H9 (cell line): ENCODE measurements at regions not wholly inside any gene's neighbourhood (a gene's known extent, or its start where the extent isn't known, plus 50 kb on each side); places are given as distances from the start of the nearest gene placed in this dataset.

Experiments
- DNase-seq: peaks from one replicate; pipeline ENCODE4 v3.0.0-alpha.2; 2017
- H2AFZ ChIP-seq: one replicate; pipeline ENCODE4 v1.6.1; 2013; ENCODE audit warnings: mild to moderate bottlenecking, low read length, control low read depth, moderate library complexity
- H2AK5ac ChIP-seq: 2 replicates; pipeline ENCODE4 v1.6.1; 2013; ENCODE audit warnings: low read length, control low read depth, mixed read lengths; ENCODE audit not compliant: insufficient read length
- H2BK120ac ChIP-seq: one replicate; pipeline ENCODE4 v1.6.1; 2013; ENCODE audit warnings: low read depth, mild to moderate bottlenecking, low read length, control low read depth, inconsistent platforms; ENCODE audit not compliant: poor library complexity, severe bottlenecking
- H2BK12ac ChIP-seq: 2 replicates; pipeline ENCODE4 v1.6.1; 2013; ENCODE audit warnings: low read length, control low read depth, mixed read lengths, low read depth; ENCODE audit not compliant: insufficient read length
- H2BK15ac ChIP-seq: 2 replicates; pipeline ENCODE4 v1.6.1; 2013; ENCODE audit warnings: low read depth, low read length, control low read depth
- H2BK20ac ChIP-seq: one replicate; pipeline ENCODE4 v1.6.1; 2013; ENCODE audit warnings: low read depth, mild to moderate bottlenecking, low read length, control low read depth, inconsistent platforms; ENCODE audit not compliant: poor library complexity, severe bottlenecking
- H2BK5ac ChIP-seq: 2 replicates; pipeline ENCODE4 v1.6.1; 2013; ENCODE audit warnings: low read length, control low read depth, mixed read lengths; ENCODE audit not compliant: insufficient read length
- H3K14ac ChIP-seq: 2 replicates; pipeline ENCODE4 v1.6.1; 2013; ENCODE audit warnings: low read length, control low read depth; ENCODE audit not compliant: insufficient read depth
- H3K18ac ChIP-seq: 2 replicates; pipeline ENCODE4 v1.6.1; 2013; ENCODE audit warnings: low read depth, mild to moderate bottlenecking, mixed read lengths, low read length, control low read depth; ENCODE audit not compliant: insufficient read length
- H3K23ac ChIP-seq: 2 replicates; pipeline ENCODE4 v1.6.1; 2013; ENCODE audit warnings: low read length, control low read depth, mixed read lengths, low read depth; ENCODE audit not compliant: insufficient read length
- H3K23me2 ChIP-seq: 2 replicates; pipeline ENCODE4 v1.6.1; 2013; ENCODE audit warnings: low read depth, mild to moderate bottlenecking, mixed read lengths, low read length, control low read depth; ENCODE audit not compliant: insufficient read length, poor library complexity, severe bottlenecking
- H3K27ac ChIP-seq: 2 replicates; pipeline ENCODE4 v1.5.1; 2013; ENCODE audit warnings: low read length, control low read depth, mixed read lengths, low read depth; ENCODE audit not compliant: insufficient read length
- H3K27me3 ChIP-seq: 2 replicates; pipeline ENCODE4 v1.6.1; 2013; ENCODE audit warnings: low read length, control low read depth, inconsistent platforms; ENCODE audit not compliant: insufficient read depth
- H3K4ac ChIP-seq: 2 replicates; pipeline ENCODE4 v1.6.1; 2013; ENCODE audit warnings: low read depth, mild to moderate bottlenecking, control low read depth, inconsistent platforms, low read length, moderate library complexity
- H3K4me1 ChIP-seq: 2 replicates; pipeline ENCODE4 v1.6.1; 2013; ENCODE audit warnings: low read length, control low read depth, inconsistent platforms; ENCODE audit not compliant: insufficient read depth
- H3K4me2 ChIP-seq: 2 replicates; pipeline ENCODE4 v1.6.1; 2013; ENCODE audit warnings: low read length, control low read depth, mixed read lengths; ENCODE audit not compliant: insufficient read length, insufficient read depth
- H3K56ac ChIP-seq: 2 replicates; pipeline ENCODE4 v1.6.1; 2013; ENCODE audit warnings: low read depth, mild to moderate bottlenecking, mixed read lengths, low read length, control low read depth; ENCODE audit not compliant: insufficient read length
- H3K79me1 ChIP-seq: 2 replicates; pipeline ENCODE4 v1.6.1; 2013; ENCODE audit warnings: low read depth, mild to moderate bottlenecking, moderate library complexity, low read length, control low read depth, inconsistent platforms; ENCODE audit not compliant: insufficient read depth, poor library complexity, severe bottlenecking
- H3K79me2 ChIP-seq: 2 replicates; pipeline ENCODE4 v1.6.1; 2013; ENCODE audit warnings: low read length, control low read depth, inconsistent platforms; ENCODE audit not compliant: insufficient read depth
- H3K9ac ChIP-seq: 2 replicates; pipeline ENCODE4 v1.6.1; 2013; ENCODE audit warnings: low read length, control low read depth, mixed read lengths; ENCODE audit not compliant: insufficient read length; ENCODE audit errors: extremely low read depth
- H3K9me3 ChIP-seq: one replicate; pipeline ENCODE4 v1.6.1; 2013; ENCODE audit warnings: low read depth, low read length, inconsistent platforms; ENCODE audit not compliant: control insufficient read depth
- H3T11ph ChIP-seq: one replicate; pipeline ENCODE4 v1.6.1; 2013; ENCODE audit warnings: mild to moderate bottlenecking, low read length, control low read depth, inconsistent platforms
- H4K20me1 ChIP-seq: one replicate; pipeline ENCODE4 v1.6.1; 2013; ENCODE audit not compliant: control insufficient read depth, insufficient read length, insufficient read depth
- H4K5ac ChIP-seq: 2 replicates; pipeline ENCODE4 v1.6.1; 2013; ENCODE audit warnings: low read depth, mild to moderate bottlenecking, mixed read lengths, low read length, control low read depth; ENCODE audit not compliant: insufficient read length
- H4K8ac ChIP-seq: replicated peaks from 2 replicates; pipeline ENCODE4 v1.6.1; 2013; ENCODE audit warnings: low read length, control low read depth, mixed read lengths, low read depth; ENCODE audit not compliant: insufficient read length
- H4K91ac ChIP-seq: 2 replicates; pipeline ENCODE4 v1.6.1; 2013; ENCODE audit warnings: low read depth, mild to moderate bottlenecking, moderate library complexity, mixed read lengths, low read length, control low read depth; ENCODE audit not compliant: insufficient read length
- H3K27ac Mint-ChIP-seq, 3 experiments: 2 replicates in 2 of 3; 3 replicates in 1 of 3; pipeline ENCODE4 v1.8.0; 2020 to 2021; ENCODE audit warnings: mixed read lengths in 3 of 3, mild to moderate bottlenecking in 1 of 3, moderate library complexity in 1 of 3
- H3K27me3 Mint-ChIP-seq: 2 replicates; pipeline ENCODE4 v1.8.0; 2021; ENCODE audit warnings: low read depth, mild to moderate bottlenecking, moderate library complexity, mixed read lengths
- H3K36me3 Mint-ChIP-seq, 3 experiments: 2 replicates in 2 of 3; 3 replicates in 1 of 3; pipeline ENCODE4 v1.8.0; 2020 to 2021; ENCODE audit warnings: low read depth in 3 of 3, mixed read lengths in 3 of 3; ENCODE audit not compliant: insufficient read depth in 1 of 3
- H3K4me1 Mint-ChIP-seq, 2 experiments: 2 replicates each; pipeline ENCODE4 v1.8.0; 2020; ENCODE audit warnings: mixed read lengths in 2 of 2
- H3K4me3 Mint-ChIP-seq, 2 experiments: 2 replicates in 1 of 2; 3 replicates in 1 of 2; pipeline ENCODE4 v1.8.0; 2020 to 2021; ENCODE audit warnings: mild to moderate bottlenecking in 2 of 2, mixed read lengths in 2 of 2, moderate library complexity in 1 of 2
- H3K9me3 Mint-ChIP-seq, 2 experiments: 2 replicates in 1 of 2; 3 replicates in 1 of 2; pipeline ENCODE4 v1.8.0; 2020; ENCODE audit warnings: mild to moderate bottlenecking in 2 of 2, mixed read lengths in 2 of 2, moderate library complexity in 1 of 2
- WGBS: extraction: QIAGEN DNeasy Blood & Tissue Kit; methylation state at CpG from one replicate; pipeline ENCODE4 v1.1.7; 2013; ENCODE audit warnings: missing lambda C conversion rate, low lambda C conversion rate, mixed read lengths; ENCODE audit not compliant: insufficient read length; ENCODE audit errors: extremely low coverage; 5-methylcytosine and 5-hydroxymethylcytosine counted together
- TF ChIP-seq, protein P1 (sequence below): fragments of 200-600 bp; sonication (generic); conservative IDR thresholded peaks from 3 replicates; pipeline ENCODE4 v1.8.0; 2021; ENCODE audit warnings: antibody characterized with exemption, mild to moderate bottlenecking

DNA sequence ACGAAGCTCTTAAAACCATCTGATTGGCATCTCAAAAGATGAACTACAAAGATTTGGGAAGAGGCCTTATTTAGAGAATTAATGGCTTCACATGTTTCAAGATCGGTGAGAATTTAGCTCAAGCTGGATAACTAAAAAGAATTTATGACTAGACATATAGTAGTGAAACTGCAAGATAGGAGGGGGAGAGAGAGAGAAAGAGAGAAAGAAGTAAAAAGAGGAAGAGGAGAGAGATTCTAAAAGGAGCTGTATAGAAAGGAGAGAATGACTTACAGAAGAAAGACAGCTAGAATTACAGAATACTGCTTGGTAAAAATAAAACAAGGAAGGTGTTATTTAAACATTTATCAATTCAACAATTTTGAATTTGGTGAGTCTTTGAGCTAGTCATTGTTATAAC, 592.3 kb downstream of the SH2D4B start:
- Histone ChIP-seq H3K9me3 (no peaks in the 10 kb centered on the region), H3K27ac (no peak overlapping the region), H3K4me1 (no peaks in the 10 kb centered on the region), H3K23me2 (no peaks in the 10 kb centered on the region), H3K23ac (no peak overlapping the region), H3K14ac (no peak overlapping the region), H3K79me1 (no peaks in the 10 kb centered on the region), H2AFZ (no peak overlapping the region), H3K18ac (no peak overlapping the region), H3K27me3 (no peaks in the 10 kb centered on the region), H4K20me1 (no peaks in the 10 kb centered on the region), H2BK12ac (no peak overlapping the region), H2BK20ac (no peak overlapping the region), H4K5ac (no peak overlapping the region), H3T11ph (no peak overlapping the region), H3K56ac (no peak overlapping the region), H4K8ac (no peak overlapping the region), H2BK15ac (no peak overlapping the region), H3K4ac (no peak overlapping the region), H2BK5ac (no peak overlapping the region), H2BK120ac (no peak overlapping the region), H3K9ac (no peak overlapping the region), H3K4me2 (no peak overlapping the region), H4K91ac (no peak overlapping the region), H3K79me2 (no peaks in the 10 kb centered on the region), H2AK5ac (no peak overlapping the region)
- Mint-ChIP-seq H3K27ac (no peak overlapping the region), H3K9me3 (no peaks in the 10 kb centered on the region), H3K4me1 (no peaks in the 10 kb centered on the region), H3K27me3 (no peaks in the 10 kb centered on the region), H3K36me3 (no peaks in the 10 kb centered on the region), H3K4me3 (no peak overlapping the region)
- WGBS: no CpG with 5 or more reads among the region's 2 CpGs
- DNase-seq: no peak
- TF ChIP-seq, protein P1, sequence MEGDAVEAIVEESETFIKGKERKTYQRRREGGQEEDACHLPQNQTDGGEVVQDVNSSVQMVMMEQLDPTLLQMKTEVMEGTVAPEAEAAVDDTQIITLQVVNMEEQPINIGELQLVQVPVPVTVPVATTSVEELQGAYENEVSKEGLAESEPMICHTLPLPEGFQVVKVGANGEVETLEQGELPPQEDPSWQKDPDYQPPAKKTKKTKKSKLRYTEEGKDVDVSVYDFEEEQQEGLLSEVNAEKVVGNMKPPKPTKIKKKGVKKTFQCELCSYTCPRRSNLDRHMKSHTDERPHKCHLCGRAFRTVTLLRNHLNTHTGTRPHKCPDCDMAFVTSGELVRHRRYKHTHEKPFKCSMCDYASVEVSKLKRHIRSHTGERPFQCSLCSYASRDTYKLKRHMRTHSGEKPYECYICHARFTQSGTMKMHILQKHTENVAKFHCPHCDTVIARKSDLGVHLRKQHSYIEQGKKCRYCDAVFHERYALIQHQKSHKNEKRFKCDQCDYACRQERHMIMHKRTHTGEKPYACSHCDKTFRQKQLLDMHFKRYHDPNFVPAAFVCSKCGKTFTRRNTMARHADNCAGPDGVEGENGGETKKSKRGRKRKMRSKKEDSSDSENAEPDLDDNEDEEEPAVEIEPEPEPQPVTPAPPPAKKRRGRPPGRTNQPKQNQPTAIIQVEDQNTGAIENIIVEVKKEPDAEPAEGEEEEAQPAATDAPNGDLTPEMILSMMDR: no peak
